PC-3 (cell line): ENCODE measurements at regions not wholly inside any gene's neighbourhood (a gene's known extent, or its start where the extent isn't known, plus 50 kb on each side); places are given as distances from the start of the nearest gene placed in this dataset.

Experiments
- CTCF ChIP-seq: fragments of 300-600 bp; sonication (generic); conservative IDR thresholded peaks from 2 replicates; pipeline ENCODE4 v1.5.1; 2017; ENCODE audit warnings: antibody characterized with exemption, low read depth, mild to moderate bottlenecking, low read length
- EZH2 ChIP-seq: fragments of 300-600 bp; sonication (generic); IDR thresholded peaks from one replicate; pipeline ENCODE4 v1.6.1; 2017; ENCODE audit warnings: antibody characterized with exemption, mild to moderate bottlenecking, low read length; ENCODE audit not compliant: unreplicated experiment
- EZH2phosphoT487 ChIP-seq: fragments of 300-600 bp; sonication (generic); IDR thresholded peaks from 2 replicates; pipeline ENCODE4 v1.6.1; 2018; ENCODE audit warnings: mild to moderate bottlenecking, antibody characterized with exemption, low read length, borderline replicate concordance

- TF ChIP-seq CTCF, result no peak
- TF ChIP-seq EZH2phosphoT487, result no peak
- TF ChIP-seq EZH2, result no peak
These were observed 232.7 kb downstream of the COX7B2 start for GRCh38 chr4:46676364-46676763.
